B cell (primary cell): ENCODE measurements at regions not wholly inside any gene's neighbourhood (a gene's known extent, or its start where the extent isn't known, plus 50 kb on each side); places are given as distances from the start of the nearest gene placed in this dataset.

Source experiments
- ATAC-seq: fragments of 200-7000 bp; cut with Tn5 transposase; one replicate; pipeline ENCODE4 v1.10.0; 2021; ENCODE audit warnings: low read depth, mild to moderate bottlenecking, moderate number of reproducible peaks, moderate library complexity
- CTCF ChIA-PET: fragments of 350-600 bp; sonication (Branson Sonifier 250); formaldehyde crosslinking; loops from one replicate; lab custom pipeline; 2021; ENCODE audit warnings: antibody characterized with exemption, inconsistent platforms; lab: Charles Lee
- POLR2A ChIA-PET: fragments of 350-600 bp; sonication (Branson Sonifier 250); formaldehyde crosslinking; loops from one replicate; lab custom pipeline; 2021; ENCODE audit warnings: antibody characterized with exemption; lab: Charles Lee
- DNase-seq: peaks from one replicate; pipeline ENCODE4 v3.0.0; 2013
- H2AFZ ChIP-seq: 2 replicates; pipeline ENCODE4 v1.6.1; 2012; ENCODE audit warnings: mild to moderate bottlenecking, low read depth, low read length; ENCODE audit not compliant: insufficient read depth, poor library complexity, severe bottlenecking
- H3K27ac ChIP-seq, 2 donors: 1 replicate in 1 of 2; 2 replicates in 1 of 2; pipeline ENCODE4 v1.5.1; 2012 to 2013; ENCODE audit warnings: low read length in 2 of 2, mild to moderate bottlenecking in 2 of 2, moderate library complexity in 1 of 2
- H3K27me3 ChIP-seq, 4 experiments: fragments of 200-600 bp in 1 of 4; sonication (generic) in 1 of 4; replicated peaks in 1 of 4; 1 replicate in 2 of 4; 2 replicates in 2 of 4; pipeline versions ENCODE4 v1.6.1 to v1.7.0; 2013 to 2016; ENCODE audit warnings: low read length in 3 of 4, mild to moderate bottlenecking in 2 of 4, mixed read lengths in 1 of 4, moderate library complexity in 1 of 4; ENCODE audit not compliant: insufficient read depth in 4 of 4, control insufficient read depth in 3 of 4; ENCODE audit errors: control extremely low read depth in 1 of 4
- H3K36me3 ChIP-seq, 2 experiments: replicated peaks in 1 of 2; 1 replicate in 1 of 2; 2 replicates in 1 of 2; pipeline versions ENCODE4 v1.6.1 to v1.7.1; 2013; ENCODE audit warnings: low read length in 1 of 2; ENCODE audit not compliant: insufficient read depth in 2 of 2, control insufficient read depth in 1 of 2; ENCODE audit errors: control extremely low read depth in 1 of 2, extremely low read depth in 1 of 2
- H3K4me1 ChIP-seq, 2 donors: fragments of 200-600 bp in 1 of 2; sonication (generic) in 1 of 2; 1 replicate in 1 of 2; 2 replicates in 1 of 2; pipeline versions ENCODE4 v1.5.1 to v1.6.1; 2013 to 2017; ENCODE audit warnings: low read length in 2 of 2; ENCODE audit not compliant: control insufficient read depth in 2 of 2, insufficient read depth in 2 of 2
- H3K4me2 ChIP-seq: replicated peaks from 2 replicates; pipeline ENCODE3; 2012; ENCODE audit warnings: mild to moderate bottlenecking, low read depth, low read length; ENCODE audit not compliant: poor library complexity, severe bottlenecking
- H3K4me3 ChIP-seq, 5 experiments: fragments of 200-600 bp in 1 of 5; sonication (generic) in 1 of 5; 1 replicate in 3 of 5; 2 replicates in 2 of 5; pipeline versions ENCODE4 v1.5.1 to v1.7.0; 2011 to 2016; ENCODE audit warnings: low read length in 4 of 5, mild to moderate bottlenecking in 4 of 5, low read depth in 2 of 5, control low read depth in 1 of 5, moderate library complexity in 1 of 5; ENCODE audit not compliant: insufficient read depth in 1 of 5; ENCODE audit errors: control extremely low read depth in 1 of 5, extremely low read depth in 1 of 5
- H3K79me2 ChIP-seq: fragments of 200-600 bp; sonication (generic); one replicate; pipeline ENCODE4 v1.6.0; 2016; ENCODE audit warnings: low read length; ENCODE audit not compliant: control insufficient read depth, insufficient read depth
- H3K9ac ChIP-seq: fragments of 200-600 bp; sonication (generic); 2 replicates; pipeline ENCODE4 v1.6.1; 2017; ENCODE audit warnings: mild to moderate bottlenecking, low read length, moderate library complexity
- H3K9me3 ChIP-seq, 3 donors: one replicate each; pipeline versions ENCODE4 v1.6.1 to v1.7.1; 2013; ENCODE audit warnings: low read length in 2 of 3; ENCODE audit not compliant: control insufficient read depth in 2 of 3, insufficient read depth in 1 of 3; ENCODE audit errors: control extremely low read depth in 1 of 3
- H4K20me1 ChIP-seq: 2 replicates; pipeline ENCODE4 v1.6.0; 2012; ENCODE audit warnings: mild to moderate bottlenecking, low read length; ENCODE audit not compliant: insufficient read depth, control insufficient read depth, poor library complexity, severe bottlenecking
- H3K27ac Mint-ChIP-seq: one replicate; pipeline ENCODE4 v1.8.0; 2021; ENCODE audit warnings: mixed read lengths
- H3K27me3 Mint-ChIP-seq: one replicate; pipeline ENCODE4 v1.8.0; 2021; ENCODE audit warnings: mixed read lengths
- H3K4me1 Mint-ChIP-seq: one replicate; pipeline ENCODE4 v1.8.0; 2021; ENCODE audit warnings: mixed read lengths
- H3K4me3 Mint-ChIP-seq: one replicate; pipeline ENCODE4 v1.8.0; 2021; ENCODE audit warnings: mixed read lengths
- H3K9me3 Mint-ChIP-seq: one replicate; pipeline ENCODE4 v1.8.0; 2022; ENCODE audit warnings: mixed read lengths; ENCODE audit not compliant: insufficient read depth
- EZH2 ChIP-seq: IDR thresholded peaks from 2 replicates; pipeline ENCODE4 v1.6.1; 2012; ENCODE audit warnings: borderline replicate concordance, low read depth, mild to moderate bottlenecking, moderate library complexity, low read length; ENCODE audit not compliant: insufficient read depth, poor library complexity, severe bottlenecking
- WGBS: methylation state at CpG from one replicate; pipeline ENCODE4 v1.1.5; 2013; ENCODE audit warnings: missing lambda C conversion rate; ENCODE audit not compliant: insufficient coverage; 5-methylcytosine and 5-hydroxymethylcytosine counted together
- intact Hi-C: fragments of 100-400 bp; cut with micrococcal nuclease; formaldehyde crosslinking; loops from one replicate; pipeline ENCODE4 v1.10.0; 2022
- TF ChIP-seq, protein P1 (sequence below): fragments of 200-600 bp; IDR thresholded peaks from one replicate; pipeline ENCODE4 v1.8.0; 2022; ENCODE audit warnings: antibody characterized with exemption, mild to moderate bottlenecking

DNA sequence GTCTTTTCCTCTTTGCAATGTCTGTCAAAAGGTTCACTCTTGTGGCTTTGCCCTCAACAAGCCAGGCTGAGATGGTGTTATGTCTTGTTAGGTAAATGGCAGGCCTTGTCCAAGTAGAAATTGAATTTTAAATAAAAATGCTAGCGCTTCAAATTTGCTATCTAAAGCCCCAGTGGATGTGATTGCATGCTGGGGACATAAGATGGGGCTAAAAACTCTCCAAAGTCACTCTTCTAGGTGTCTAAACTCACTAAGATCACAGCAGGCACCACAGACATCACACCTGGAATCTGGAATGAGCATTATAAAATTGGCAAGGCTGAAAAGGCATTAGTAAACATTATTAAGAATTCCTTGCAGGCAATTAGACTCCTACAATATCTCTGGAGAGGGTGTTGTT lies 262.7 kb upstream of the CLINT1 start:
- Mint-ChIP-seq H3K27me3 (peaks cover 28% of the 10 kb centered on the region), H3K4me3 (no peak overlapping the region), H3K4me1 (peaks cover 11% of the 10 kb centered on the region), H3K9me3 (no peaks in the 10 kb centered on the region), H3K27ac (no peak overlapping the region)
- no peak overlapping the region for H2AFZ ChIP-seq
- H4K20me1 ChIP-seq = no peaks in the 10 kb centered on the region
- no peak overlapping the region for H3K4me2 ChIP-seq
- ATAC-seq (no peak), DNase-seq (no peak)
- H3K9ac ChIP-seq = no peak overlapping the region
- H3K4me1 ChIP-seq = peaks cover 0 to 3% of the 10 kb centered on the region in 2 donors
- no peaks in the 10 kb centered on the region for H3K9me3 ChIP-seq
- TF ChIP-seq, protein P1, sequence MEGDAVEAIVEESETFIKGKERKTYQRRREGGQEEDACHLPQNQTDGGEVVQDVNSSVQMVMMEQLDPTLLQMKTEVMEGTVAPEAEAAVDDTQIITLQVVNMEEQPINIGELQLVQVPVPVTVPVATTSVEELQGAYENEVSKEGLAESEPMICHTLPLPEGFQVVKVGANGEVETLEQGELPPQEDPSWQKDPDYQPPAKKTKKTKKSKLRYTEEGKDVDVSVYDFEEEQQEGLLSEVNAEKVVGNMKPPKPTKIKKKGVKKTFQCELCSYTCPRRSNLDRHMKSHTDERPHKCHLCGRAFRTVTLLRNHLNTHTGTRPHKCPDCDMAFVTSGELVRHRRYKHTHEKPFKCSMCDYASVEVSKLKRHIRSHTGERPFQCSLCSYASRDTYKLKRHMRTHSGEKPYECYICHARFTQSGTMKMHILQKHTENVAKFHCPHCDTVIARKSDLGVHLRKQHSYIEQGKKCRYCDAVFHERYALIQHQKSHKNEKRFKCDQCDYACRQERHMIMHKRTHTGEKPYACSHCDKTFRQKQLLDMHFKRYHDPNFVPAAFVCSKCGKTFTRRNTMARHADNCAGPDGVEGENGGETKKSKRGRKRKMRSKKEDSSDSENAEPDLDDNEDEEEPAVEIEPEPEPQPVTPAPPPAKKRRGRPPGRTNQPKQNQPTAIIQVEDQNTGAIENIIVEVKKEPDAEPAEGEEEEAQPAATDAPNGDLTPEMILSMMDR = no peak
- TF ChIP-seq EZH2 = no peak
- no peak overlapping the region for H3K4me3 ChIP-seq
- ChIA-PET CTCF (interaction anchor here (0.7 kb wide), 2 partner anchors 872 to 1154 kb away, joined by 4 read pairs; no protein-coding TSS in a partner anchor), POLR2A (no interaction called here)
- H3K79me2 ChIP-seq = no peaks in the 10 kb centered on the region
- peaks cover 0 to 5% (median 0%) of the 10 kb centered on the region in 4 experiments for H3K27me3 ChIP-seq
- intact Hi-C loops = no loop called here
- no CpG with 5 or more reads among the region's 1 CpG for WGBS
- no peaks in the 10 kb centered on the region for H3K36me3 ChIP-seq
- no peak overlapping the region for H3K27ac ChIP-seq

DNA sequence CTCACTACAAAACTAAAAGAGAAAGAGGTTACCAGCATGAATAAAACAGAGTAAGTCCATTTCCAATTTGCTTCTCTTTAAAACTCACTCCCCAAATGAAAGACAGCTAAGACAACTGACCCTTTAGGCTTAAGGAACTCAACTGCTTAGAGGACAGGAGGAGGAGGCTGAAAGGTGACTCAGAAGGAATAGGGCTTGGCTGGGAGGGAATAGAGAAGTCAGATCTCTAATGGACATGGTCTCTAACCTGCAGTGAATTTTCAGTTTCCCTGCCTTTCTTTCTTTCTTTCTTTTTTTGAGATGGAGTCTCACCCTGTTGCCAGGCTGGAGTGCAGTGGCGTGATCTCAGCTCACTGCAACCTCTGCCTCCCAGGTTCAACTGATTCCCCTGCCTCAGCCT lies 261.8 kb upstream of the CLINT1 start:
- no peak overlapping the region for H3K27ac Mint-ChIP-seq
- ATAC-seq (no peak), DNase-seq (no peak)
- H3K9me3 Mint-ChIP-seq = no peaks in the 10 kb centered on the region
- no peaks in the 10 kb centered on the region for H3K79me2 ChIP-seq
- H3K27me3 ChIP-seq = peaks cover 0 to 5% (median 0%) of the 10 kb centered on the region in 4 experiments
- H3K9me3 ChIP-seq = no peaks in the 10 kb centered on the region
- no peak overlapping the region for H3K4me3 Mint-ChIP-seq
- no peak overlapping the region for H3K4me2 ChIP-seq
- peaks cover 13% of the 10 kb centered on the region for H3K4me1 Mint-ChIP-seq
- no peaks in the 10 kb centered on the region for H4K20me1 ChIP-seq
- no peak overlapping the region for H3K4me3 ChIP-seq
- 75% methylated on average over 1 of the region's 1 CpG for WGBS
- no peak overlapping the region for H3K27ac ChIP-seq
- peaks cover 0 to 3% of the 10 kb centered on the region in 2 donors for H3K4me1 ChIP-seq
- intact Hi-C loops = no loop called here
- no peaks in the 10 kb centered on the region for H3K36me3 ChIP-seq
- ChIA-PET CTCF (no interaction called here), POLR2A (no interaction called here)
- peaks cover 26% of the 10 kb centered on the region for H3K27me3 Mint-ChIP-seq
- H2AFZ ChIP-seq = no peak overlapping the region
- no peak for TF ChIP-seq EZH2
- TF ChIP-seq, protein P1 = no peak
- no peak overlapping the region for H3K9ac ChIP-seq
